B cell (primary cell): ENCODE measurements at regions not wholly inside any gene's neighbourhood (a gene's known extent, or its start where the extent isn't known, plus 50 kb on each side); places are given as distances from the start of the nearest gene placed in this dataset.

ENCODE experiments used
- ATAC-seq: fragments of 200-7000 bp; cut with Tn5 transposase; one replicate; pipeline ENCODE4 v1.10.0; 2021; ENCODE audit warnings: low read depth, mild to moderate bottlenecking, moderate number of reproducible peaks, moderate library complexity
- CTCF ChIA-PET: fragments of 350-600 bp; sonication (Branson Sonifier 250); formaldehyde crosslinking; loops from one replicate; lab custom pipeline; 2021; ENCODE audit warnings: antibody characterized with exemption, inconsistent platforms; lab: Charles Lee
- POLR2A ChIA-PET: fragments of 350-600 bp; sonication (Branson Sonifier 250); formaldehyde crosslinking; loops from one replicate; lab custom pipeline; 2021; ENCODE audit warnings: antibody characterized with exemption; lab: Charles Lee
- DNase-seq: peaks from one replicate; pipeline ENCODE4 v3.0.0; 2013
- H2AFZ ChIP-seq: 2 replicates; pipeline ENCODE4 v1.6.1; 2012; ENCODE audit warnings: mild to moderate bottlenecking, low read depth, low read length; ENCODE audit not compliant: insufficient read depth, poor library complexity, severe bottlenecking
- H3K27ac ChIP-seq, 2 donors: 1 replicate in 1 of 2; 2 replicates in 1 of 2; pipeline ENCODE4 v1.5.1; 2012 to 2013; ENCODE audit warnings: low read length in 2 of 2, mild to moderate bottlenecking in 2 of 2, moderate library complexity in 1 of 2
- H3K27me3 ChIP-seq, 4 experiments: fragments of 200-600 bp in 1 of 4; sonication (generic) in 1 of 4; replicated peaks in 1 of 4; 1 replicate in 2 of 4; 2 replicates in 2 of 4; pipeline versions ENCODE4 v1.6.1 to v1.7.0; 2013 to 2016; ENCODE audit warnings: low read length in 3 of 4, mild to moderate bottlenecking in 2 of 4, mixed read lengths in 1 of 4, moderate library complexity in 1 of 4; ENCODE audit not compliant: insufficient read depth in 4 of 4, control insufficient read depth in 3 of 4; ENCODE audit errors: control extremely low read depth in 1 of 4
- H3K36me3 ChIP-seq, 2 experiments: replicated peaks in 1 of 2; 1 replicate in 1 of 2; 2 replicates in 1 of 2; pipeline versions ENCODE4 v1.6.1 to v1.7.1; 2013; ENCODE audit warnings: low read length in 1 of 2; ENCODE audit not compliant: insufficient read depth in 2 of 2, control insufficient read depth in 1 of 2; ENCODE audit errors: control extremely low read depth in 1 of 2, extremely low read depth in 1 of 2
- H3K4me1 ChIP-seq, 2 donors: fragments of 200-600 bp in 1 of 2; sonication (generic) in 1 of 2; 1 replicate in 1 of 2; 2 replicates in 1 of 2; pipeline versions ENCODE4 v1.5.1 to v1.6.1; 2013 to 2017; ENCODE audit warnings: low read length in 2 of 2; ENCODE audit not compliant: control insufficient read depth in 2 of 2, insufficient read depth in 2 of 2
- H3K4me2 ChIP-seq: replicated peaks from 2 replicates; pipeline ENCODE3; 2012; ENCODE audit warnings: mild to moderate bottlenecking, low read depth, low read length; ENCODE audit not compliant: poor library complexity, severe bottlenecking
- H3K4me3 ChIP-seq, 5 experiments: fragments of 200-600 bp in 1 of 5; sonication (generic) in 1 of 5; 1 replicate in 3 of 5; 2 replicates in 2 of 5; pipeline versions ENCODE4 v1.5.1 to v1.7.0; 2011 to 2016; ENCODE audit warnings: low read length in 4 of 5, mild to moderate bottlenecking in 4 of 5, low read depth in 2 of 5, control low read depth in 1 of 5, moderate library complexity in 1 of 5; ENCODE audit not compliant: insufficient read depth in 1 of 5; ENCODE audit errors: control extremely low read depth in 1 of 5, extremely low read depth in 1 of 5
- H3K79me2 ChIP-seq: fragments of 200-600 bp; sonication (generic); one replicate; pipeline ENCODE4 v1.6.0; 2016; ENCODE audit warnings: low read length; ENCODE audit not compliant: control insufficient read depth, insufficient read depth
- H3K9ac ChIP-seq: fragments of 200-600 bp; sonication (generic); 2 replicates; pipeline ENCODE4 v1.6.1; 2017; ENCODE audit warnings: mild to moderate bottlenecking, low read length, moderate library complexity
- H3K9me3 ChIP-seq, 3 donors: one replicate each; pipeline versions ENCODE4 v1.6.1 to v1.7.1; 2013; ENCODE audit warnings: low read length in 2 of 3; ENCODE audit not compliant: control insufficient read depth in 2 of 3, insufficient read depth in 1 of 3; ENCODE audit errors: control extremely low read depth in 1 of 3
- H4K20me1 ChIP-seq: 2 replicates; pipeline ENCODE4 v1.6.0; 2012; ENCODE audit warnings: mild to moderate bottlenecking, low read length; ENCODE audit not compliant: insufficient read depth, control insufficient read depth, poor library complexity, severe bottlenecking
- H3K27ac Mint-ChIP-seq: one replicate; pipeline ENCODE4 v1.8.0; 2021; ENCODE audit warnings: mixed read lengths
- H3K27me3 Mint-ChIP-seq: one replicate; pipeline ENCODE4 v1.8.0; 2021; ENCODE audit warnings: mixed read lengths
- H3K4me1 Mint-ChIP-seq: one replicate; pipeline ENCODE4 v1.8.0; 2021; ENCODE audit warnings: mixed read lengths
- H3K4me3 Mint-ChIP-seq: one replicate; pipeline ENCODE4 v1.8.0; 2021; ENCODE audit warnings: mixed read lengths
- H3K9me3 Mint-ChIP-seq: one replicate; pipeline ENCODE4 v1.8.0; 2022; ENCODE audit warnings: mixed read lengths; ENCODE audit not compliant: insufficient read depth
- EZH2 ChIP-seq: IDR thresholded peaks from 2 replicates; pipeline ENCODE4 v1.6.1; 2012; ENCODE audit warnings: borderline replicate concordance, low read depth, mild to moderate bottlenecking, moderate library complexity, low read length; ENCODE audit not compliant: insufficient read depth, poor library complexity, severe bottlenecking
- WGBS: methylation state at CpG from one replicate; pipeline ENCODE4 v1.1.5; 2013; ENCODE audit warnings: missing lambda C conversion rate; ENCODE audit not compliant: insufficient coverage; 5-methylcytosine and 5-hydroxymethylcytosine counted together
- intact Hi-C: fragments of 100-400 bp; cut with micrococcal nuclease; formaldehyde crosslinking; loops from one replicate; pipeline ENCODE4 v1.10.0; 2022
- TF ChIP-seq, protein P1 (sequence below): fragments of 200-600 bp; IDR thresholded peaks from one replicate; pipeline ENCODE4 v1.8.0; 2022; ENCODE audit warnings: antibody characterized with exemption, mild to moderate bottlenecking

DNA sequence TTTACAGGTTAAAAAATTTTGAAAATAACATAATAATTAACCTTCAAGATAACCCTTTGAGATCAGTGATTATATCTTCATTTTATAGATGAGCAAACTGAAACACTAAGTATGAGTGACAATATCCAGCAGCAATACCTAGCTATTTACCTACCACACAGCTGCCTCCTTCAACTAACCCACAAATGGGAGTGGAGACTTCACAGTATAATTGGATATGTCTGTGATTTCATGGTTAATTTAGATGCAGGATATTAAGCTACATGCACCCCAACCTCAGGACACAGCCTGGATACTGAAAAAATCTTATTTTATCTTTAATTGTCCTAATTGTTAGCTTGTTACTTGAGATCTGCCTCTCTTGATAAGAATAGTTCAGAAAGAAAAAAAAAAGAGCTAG lies 297.2 kb upstream of the ANO5 start:
- no peaks in the 10 kb centered on the region for H3K4me1 Mint-ChIP-seq
- H3K27ac Mint-ChIP-seq: no peak overlapping the region
- ATAC-seq (no peak), DNase-seq (no peak)
- no peak overlapping the region for H3K4me2 ChIP-seq
- H3K9me3 Mint-ChIP-seq: peaks cover 5% of the 10 kb centered on the region
- no peak overlapping the region for H3K27ac ChIP-seq
- H3K27me3 Mint-ChIP-seq: no peaks in the 10 kb centered on the region
- H3K4me3 Mint-ChIP-seq: no peak overlapping the region
- H3K9me3 ChIP-seq: no peaks in the 10 kb centered on the region
- H3K4me1 ChIP-seq: no peaks in the 10 kb centered on the region
- no peak for TF ChIP-seq EZH2
- TF ChIP-seq, protein P1, sequence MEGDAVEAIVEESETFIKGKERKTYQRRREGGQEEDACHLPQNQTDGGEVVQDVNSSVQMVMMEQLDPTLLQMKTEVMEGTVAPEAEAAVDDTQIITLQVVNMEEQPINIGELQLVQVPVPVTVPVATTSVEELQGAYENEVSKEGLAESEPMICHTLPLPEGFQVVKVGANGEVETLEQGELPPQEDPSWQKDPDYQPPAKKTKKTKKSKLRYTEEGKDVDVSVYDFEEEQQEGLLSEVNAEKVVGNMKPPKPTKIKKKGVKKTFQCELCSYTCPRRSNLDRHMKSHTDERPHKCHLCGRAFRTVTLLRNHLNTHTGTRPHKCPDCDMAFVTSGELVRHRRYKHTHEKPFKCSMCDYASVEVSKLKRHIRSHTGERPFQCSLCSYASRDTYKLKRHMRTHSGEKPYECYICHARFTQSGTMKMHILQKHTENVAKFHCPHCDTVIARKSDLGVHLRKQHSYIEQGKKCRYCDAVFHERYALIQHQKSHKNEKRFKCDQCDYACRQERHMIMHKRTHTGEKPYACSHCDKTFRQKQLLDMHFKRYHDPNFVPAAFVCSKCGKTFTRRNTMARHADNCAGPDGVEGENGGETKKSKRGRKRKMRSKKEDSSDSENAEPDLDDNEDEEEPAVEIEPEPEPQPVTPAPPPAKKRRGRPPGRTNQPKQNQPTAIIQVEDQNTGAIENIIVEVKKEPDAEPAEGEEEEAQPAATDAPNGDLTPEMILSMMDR: no peak
- intact Hi-C loops: no loop called here
- H3K79me2 ChIP-seq: no peaks in the 10 kb centered on the region
- H3K27me3 ChIP-seq: no peaks in the 10 kb centered on the region
- CTCF ChIA-PET: no interaction called here
- H3K4me3 ChIP-seq: no peak overlapping the region
- H2AFZ ChIP-seq: no peak overlapping the region
- no peak overlapping the region for H3K9ac ChIP-seq
- no peaks in the 10 kb centered on the region for H4K20me1 ChIP-seq
- no peaks in the 10 kb centered on the region for H3K36me3 ChIP-seq
- POLR2A ChIA-PET: no interaction called here

DNA sequence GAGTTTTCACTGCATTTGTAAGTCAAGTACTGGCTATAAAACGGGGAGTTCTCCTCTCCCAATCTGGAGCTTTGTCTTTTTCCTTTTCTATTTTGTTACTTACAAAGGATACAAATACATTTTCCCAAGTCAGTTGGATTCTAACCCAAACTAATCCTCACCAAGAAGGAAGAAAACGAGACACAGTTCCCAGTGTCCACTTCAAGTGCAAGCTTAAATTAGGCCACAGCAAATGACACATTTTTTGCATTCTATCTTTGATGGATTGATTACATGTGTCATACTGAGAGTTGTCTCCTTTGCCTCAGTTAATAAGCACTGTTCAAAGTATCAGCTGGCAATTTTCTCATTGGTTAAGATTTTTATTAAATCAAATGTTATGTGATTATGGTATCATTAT lies 296.7 kb upstream of the ANO5 start:
- H3K4me3 ChIP-seq: no peak overlapping the region
- no peak for DNase-seq
- H3K27ac ChIP-seq: no peak overlapping the region
- H4K20me1 ChIP-seq: no peaks in the 10 kb centered on the region
- H3K27me3 ChIP-seq: no peaks in the 10 kb centered on the region
- H3K4me2 ChIP-seq: no peak overlapping the region
- no peak for ATAC-seq
- peaks cover 5% of the 10 kb centered on the region for H3K9me3 Mint-ChIP-seq
- H3K4me3 Mint-ChIP-seq: no peak overlapping the region
- no peak overlapping the region for H3K9ac ChIP-seq
- ChIA-PET CTCF (no interaction called here), POLR2A (no interaction called here)
- no peaks in the 10 kb centered on the region for H3K9me3 ChIP-seq
- H3K27ac Mint-ChIP-seq: no peak overlapping the region
- no peaks in the 10 kb centered on the region for H3K79me2 ChIP-seq
- no peaks in the 10 kb centered on the region for H3K27me3 Mint-ChIP-seq
- H2AFZ ChIP-seq: no peak overlapping the region
- no peaks in the 10 kb centered on the region for H3K4me1 Mint-ChIP-seq
- no peaks in the 10 kb centered on the region for H3K4me1 ChIP-seq
- whole genome bisulfite sequencing: 89% methylated on average over 1 of the region's 2 CpGs
- intact Hi-C loops: no loop called here
- no peak for TF ChIP-seq EZH2
- TF ChIP-seq, protein P1: no peak
- H3K36me3 ChIP-seq: no peaks in the 10 kb centered on the region
